Hypothalamus (tissue), 51 donors: ENCODE measurements at regions not wholly inside any gene's neighbourhood (a gene's known extent, or its start where the extent isn't known, plus 50 kb on each side); places are given as distances from the start of the nearest gene placed in this dataset.

Experiments used
- DNase-seq, 51 donors: peaks; one replicate each; lab custom pipeline; 2025; lab: John Stamatoyannopoulos, UW

- DNase-seq: no peak
Observed at GRCh38 chr14:97688631-97689336, 891.6 kb downstream of the VRK1 start.

GRCh38 chr14:97692084-97692483 lies 894.9 kb downstream of the VRK1 start:
- DNase-seq: no peak

GRCh38 chr14:97695456-97695981 lies 898.3 kb downstream of the VRK1 start:
- no peak for DNase-seq

- DNase-seq: no peak
Observed at GRCh38 chr14:97697772-97698171, 900.6 kb downstream of the VRK1 start.

- DNase-seq: no peak
Observed at GRCh38 chr14:97699026-97699425, 901.8 kb downstream of the VRK1 start.

GRCh38 chr14:97703006-97703760 lies 906.0 kb downstream of the VRK1 start:
- DNase-seq: no peak

GRCh38 chr14:97704316-97704885 lies 907.2 kb downstream of the VRK1 start:
- no peak for DNase-seq

- DNase-seq: no peak
Observed at GRCh38 chr14:97705107-97705506, 907.9 kb downstream of the VRK1 start.

- DNase-seq: no peak
Observed at GRCh38 chr14:97705976-97706375, 908.8 kb downstream of the VRK1 start.

- DNase-seq: no peak
Observed at GRCh38 chr14:97706819-97707218, 909.6 kb downstream of the VRK1 start.

GRCh38 chr14:97707603-97708002 lies 910.4 kb downstream of the VRK1 start:
- DNase-seq: no peak

GRCh38 chr14:97709552-97709951 lies 912.4 kb downstream of the VRK1 start:
- no peak for DNase-seq

- DNase-seq: no peak
Observed at GRCh38 chr14:97710726-97711125, 913.5 kb downstream of the VRK1 start.

GRCh38 chr14:97712471-97712870 lies 915.3 kb downstream of the VRK1 start:
- no peak for DNase-seq

- no peak for DNase-seq
Observed at GRCh38 chr14:97713023-97713422, 915.8 kb downstream of the VRK1 start.

- no peak for DNase-seq
Observed at GRCh38 chr14:97718886-97719442, 921.8 kb downstream of the VRK1 start.

- DNase-seq: no peak
Observed at GRCh38 chr14:97719931-97720330, 922.7 kb downstream of the VRK1 start.

- DNase-seq: no peak
Observed at GRCh38 chr14:97723351-97723750, 926.2 kb downstream of the VRK1 start.

GRCh38 chr14:97723819-97724218 lies 926.6 kb downstream of the VRK1 start:
- no peak for DNase-seq

GRCh38 chr14:97724265-97724731 lies 927.1 kb downstream of the VRK1 start:
- DNase-seq: no peak

GRCh38 chr14:97726676-97727075 lies 929.5 kb downstream of the VRK1 start:
- DNase-seq: no peak
